Stimulated activated naive CD4-positive, alpha-beta T cell (primary cell): ENCODE measurements at regions not wholly inside any gene's neighbourhood (a gene's known extent, or its start where the extent isn't known, plus 50 kb on each side); places are given as distances from the start of the nearest gene placed in this dataset.

Source experiments
- DNase-seq, 6 experiments: peaks; one replicate each; lab custom pipeline; 2025; lab: John Stamatoyannopoulos, UW

DNA sequence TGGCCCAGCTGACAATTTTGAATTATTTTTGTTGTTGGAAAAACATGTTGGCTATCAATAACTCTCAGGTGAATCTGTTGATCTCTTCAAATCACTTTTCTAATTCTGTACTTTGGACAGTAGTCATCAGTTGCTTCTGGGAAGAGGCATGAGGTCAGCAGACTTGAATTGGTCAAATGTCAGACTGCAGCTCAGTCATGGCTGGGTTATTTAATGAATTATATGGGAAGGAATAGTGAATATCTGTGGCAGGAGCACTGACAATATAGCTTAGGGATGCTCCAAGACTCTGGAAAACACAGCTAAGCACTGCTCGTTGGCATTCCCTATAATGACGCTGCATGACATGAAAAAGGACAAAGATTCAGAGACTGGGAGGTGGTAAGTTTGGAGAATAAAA lies 98.8 kb upstream of the GAP43 start:
- DNase-seq: no peak

DNA sequence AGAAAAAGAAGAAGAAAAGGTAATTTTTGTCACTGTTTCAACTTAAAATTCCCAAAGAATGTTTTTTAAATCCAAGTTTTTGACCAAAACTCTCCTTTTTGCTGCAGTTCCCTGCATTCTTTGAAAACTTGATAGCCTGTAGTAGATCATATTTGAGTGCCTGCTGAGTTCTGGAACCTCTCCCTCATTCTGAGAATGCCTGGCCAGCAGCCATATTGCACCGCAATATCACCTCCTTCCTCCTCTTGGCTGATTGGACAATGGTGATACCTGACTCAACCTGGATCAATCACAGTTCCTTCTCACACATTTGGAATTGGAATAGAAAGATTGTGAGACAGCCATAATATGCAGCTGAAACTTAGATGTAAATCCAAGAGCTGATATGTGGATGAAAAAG lies 97.6 kb upstream of the GAP43 start:
- DNase-seq: no peak

DNA sequence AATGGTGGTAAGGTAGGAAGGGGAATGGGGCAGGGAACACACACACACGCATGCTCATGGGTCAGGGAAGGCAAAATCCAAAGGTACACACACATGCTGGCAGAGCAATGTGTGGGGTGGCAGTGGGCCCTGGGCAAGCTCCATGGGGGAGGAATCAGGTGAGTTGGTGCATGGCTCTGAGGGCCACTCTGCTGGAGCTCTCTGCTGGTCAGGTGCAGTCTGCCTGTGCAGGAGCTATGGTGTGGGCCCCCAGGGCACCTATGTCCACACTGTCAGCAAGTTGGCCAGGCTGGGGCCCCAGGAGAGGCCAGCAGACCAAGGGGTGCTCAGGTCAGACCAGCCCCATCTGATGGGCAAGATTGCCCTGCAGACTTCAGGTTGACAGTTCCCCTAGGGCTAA lies 90.1 kb upstream of the GAP43 start:
- no peak for DNase-seq

DNA sequence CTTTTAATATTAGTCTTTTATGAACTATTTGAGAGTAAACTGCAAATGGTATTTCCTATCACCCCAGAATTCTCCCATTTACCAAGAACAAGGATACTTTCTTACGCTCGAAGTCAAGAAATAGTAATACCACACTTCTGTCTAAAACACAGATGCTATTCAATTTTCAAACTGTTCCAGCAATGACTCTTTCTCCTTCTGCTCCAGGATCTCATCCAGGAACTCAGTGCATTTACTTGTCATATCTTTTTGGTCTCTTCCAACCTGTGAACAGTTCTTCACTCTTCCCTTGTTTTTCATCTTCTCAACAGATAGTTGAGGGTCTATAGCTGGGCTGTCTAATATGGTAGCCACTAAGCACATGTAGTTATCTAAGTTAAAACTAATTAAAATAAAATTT lies 87.1 kb upstream of the GAP43 start:
- DNase-seq: no peak

DNA sequence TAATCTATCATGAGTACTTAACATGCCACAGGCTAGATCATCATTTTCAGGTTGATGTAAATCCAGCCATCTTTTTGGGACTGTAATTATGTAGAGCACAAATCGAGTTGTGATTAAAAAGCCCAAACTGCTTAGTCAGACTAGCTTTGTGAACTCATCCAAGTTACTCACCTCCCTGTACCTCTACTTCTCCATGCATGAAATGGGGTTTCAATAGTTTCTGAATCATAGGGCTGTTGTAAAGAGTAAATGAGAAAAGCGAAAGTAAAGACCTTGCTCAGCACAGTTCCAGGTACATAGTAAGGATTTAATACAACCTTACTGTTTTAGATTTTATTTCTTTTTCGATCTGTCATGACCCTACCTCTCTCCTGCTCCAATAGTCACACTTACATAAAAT lies 85.6 kb upstream of the GAP43 start:
- no peak for DNase-seq

DNA sequence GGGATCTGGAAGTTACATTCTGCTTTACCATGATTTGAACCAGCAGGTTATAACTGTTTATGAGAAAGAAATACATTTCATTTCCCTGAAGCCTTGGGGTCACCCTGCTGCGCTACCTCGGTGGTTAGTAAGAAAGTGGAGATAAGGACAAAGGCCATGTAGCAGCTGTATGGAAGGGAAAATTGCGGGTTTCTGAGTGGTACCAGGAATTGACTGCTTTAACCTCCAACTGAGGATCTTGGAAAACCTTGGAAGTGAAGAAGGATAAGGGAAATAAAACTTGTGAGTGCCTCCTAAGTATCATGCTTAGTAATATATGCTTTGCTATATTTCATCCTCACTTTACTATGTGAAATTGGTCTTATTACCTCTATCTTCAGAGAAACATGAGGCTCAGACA lies 76.1 kb upstream of the GAP43 start:
- DNase-seq: no peak

DNA sequence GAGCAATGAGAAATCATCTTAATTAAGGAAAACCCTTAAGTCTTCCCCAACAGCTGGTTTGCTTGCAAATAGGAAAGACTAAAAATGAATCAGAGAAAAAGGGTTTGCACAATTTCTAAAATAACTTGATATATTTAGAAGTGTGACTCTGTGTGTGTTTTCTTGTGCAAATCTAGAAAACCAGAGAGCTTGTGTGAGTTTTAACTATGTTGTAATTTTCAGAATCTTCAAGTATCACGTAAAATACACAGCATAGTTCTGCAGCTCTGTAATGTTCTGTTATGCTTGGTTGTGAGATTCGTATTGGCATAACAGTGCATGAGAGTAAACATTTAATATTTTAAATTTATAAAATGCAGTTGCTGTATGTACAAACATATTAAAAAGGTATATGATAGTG lies 74.7 kb upstream of the GAP43 start:
- no peak for DNase-seq

DNA sequence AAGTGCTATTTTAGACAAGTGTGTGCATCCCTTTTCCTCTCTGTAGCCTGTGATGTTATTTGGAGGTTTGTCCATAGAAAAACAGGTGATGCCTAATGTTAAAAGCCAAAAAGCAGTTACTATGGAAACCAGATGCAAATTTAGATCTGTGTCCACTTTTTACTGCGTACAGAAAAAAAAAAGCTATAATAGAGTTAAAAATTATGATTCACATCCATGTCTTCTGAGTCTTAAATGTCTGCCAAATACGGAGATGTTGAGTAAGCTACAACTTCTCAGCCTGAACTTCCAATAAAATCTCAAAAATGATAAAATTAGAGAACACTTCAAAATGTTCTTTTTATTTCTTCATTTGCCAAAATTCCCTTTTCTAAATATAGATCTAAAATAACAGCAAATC lies 74.2 kb upstream of the GAP43 start:
- no peak for DNase-seq

DNA sequence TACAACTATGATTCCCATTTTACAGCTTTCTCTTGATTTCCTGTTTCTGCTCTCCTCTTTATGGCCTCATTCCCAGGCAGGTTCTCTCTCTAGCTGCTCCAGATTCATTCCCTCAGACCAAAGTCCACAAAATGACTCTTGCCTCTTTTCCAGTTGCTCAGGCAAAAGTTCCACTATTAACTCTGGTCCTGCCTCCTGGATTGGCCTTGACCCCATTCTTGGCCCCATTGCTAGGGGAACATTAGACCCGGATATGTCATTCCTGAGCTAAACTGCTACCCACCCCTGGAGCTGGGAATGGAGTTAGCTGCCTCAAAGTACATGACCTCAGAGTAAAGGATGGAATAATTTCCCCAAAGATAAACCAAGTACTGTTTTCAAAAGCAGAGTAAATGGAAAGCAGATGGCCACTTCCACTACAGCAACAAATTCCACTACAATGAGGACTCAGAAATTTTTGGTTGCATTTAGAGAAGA lies 73.0 kb upstream of the GAP43 start:
- no peak for DNase-seq

DNA sequence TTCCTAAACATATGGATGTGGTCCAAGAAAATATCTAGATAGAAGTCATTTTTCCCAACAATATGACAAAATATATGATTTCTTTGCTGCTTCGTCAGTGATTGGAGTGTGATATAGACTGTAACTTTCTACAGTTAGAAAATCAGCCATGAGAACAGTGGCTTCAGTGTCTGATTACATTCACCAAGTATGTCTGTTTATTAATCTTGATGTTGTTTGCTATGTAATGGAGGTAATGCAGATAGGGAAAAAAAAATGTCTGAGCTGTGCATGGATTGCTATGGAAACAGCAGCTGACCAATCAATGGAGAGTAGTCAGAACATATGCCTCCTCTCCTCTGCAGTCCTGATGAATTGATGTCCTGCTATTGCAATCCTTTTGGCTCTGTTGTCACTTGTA lies 72.3 kb upstream of the GAP43 start:
- DNase-seq: no peak

DNA sequence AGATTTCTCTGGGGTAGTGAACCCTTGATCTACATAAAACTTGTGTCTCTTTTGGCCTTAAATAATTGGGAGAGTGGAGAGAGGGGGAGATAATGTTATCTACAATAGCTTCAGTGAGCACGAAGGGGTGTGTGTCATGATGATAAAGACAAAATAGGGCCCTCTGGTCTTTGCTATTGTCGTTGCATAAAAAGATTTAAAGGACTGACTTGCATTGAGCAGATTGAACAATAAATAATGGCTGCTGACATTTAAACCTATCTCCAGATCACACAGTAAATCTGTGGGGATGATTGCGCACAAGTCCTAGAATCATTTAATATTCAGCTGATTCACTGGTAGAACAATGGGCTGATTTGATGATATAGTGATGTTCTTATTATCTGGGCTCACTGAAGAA lies 71.3 kb upstream of the GAP43 start:
- DNase-seq: no peak

DNA sequence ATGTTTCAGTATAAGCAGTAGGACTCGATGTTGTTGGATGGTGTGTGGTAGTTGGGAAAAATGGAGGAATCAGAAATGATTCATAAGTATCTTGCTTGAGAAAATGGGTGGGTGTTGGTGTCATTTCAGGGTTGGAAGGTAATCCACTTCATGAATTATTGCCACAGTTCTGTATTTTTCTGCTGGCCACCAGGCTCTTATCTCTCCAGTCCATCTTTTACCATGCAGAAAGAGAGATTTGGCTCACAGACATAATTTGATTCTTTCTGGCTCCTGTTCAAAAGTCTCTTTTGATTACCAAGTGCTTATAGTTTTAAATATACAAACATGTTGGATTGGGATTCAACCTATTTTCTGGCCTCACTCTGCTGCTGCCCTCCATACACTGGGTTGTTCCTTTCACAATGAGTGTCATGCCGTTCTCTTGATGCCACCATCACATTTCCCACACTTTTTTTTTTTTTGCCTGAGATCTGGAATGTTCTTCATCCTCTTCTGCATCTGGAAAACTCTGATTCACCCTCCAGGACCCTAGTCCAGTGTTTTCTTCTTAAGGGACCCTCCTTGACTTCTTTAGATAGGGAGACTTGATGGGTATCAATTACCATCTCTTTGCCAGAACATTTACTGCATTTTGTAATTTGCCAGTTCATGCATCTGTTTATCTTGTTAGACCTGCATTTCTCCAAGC lies 69.4 kb upstream of the GAP43 start:
- no peak for DNase-seq

DNA sequence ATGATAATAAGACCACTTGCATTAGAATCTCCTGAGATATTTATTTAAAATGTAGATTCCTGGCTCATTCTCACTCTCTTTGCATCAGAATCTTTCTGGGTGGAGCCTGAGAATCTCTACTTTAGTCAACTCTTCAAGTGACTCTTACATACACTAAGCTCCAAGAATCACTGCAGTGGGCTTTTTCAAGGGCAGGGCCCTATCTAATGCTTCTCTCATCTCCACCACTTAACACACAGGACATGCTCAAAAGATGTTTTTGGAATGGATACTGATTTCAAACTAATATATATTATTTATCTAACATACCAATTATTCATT lies 68.9 kb upstream of the GAP43 start:
- no peak for DNase-seq

DNA sequence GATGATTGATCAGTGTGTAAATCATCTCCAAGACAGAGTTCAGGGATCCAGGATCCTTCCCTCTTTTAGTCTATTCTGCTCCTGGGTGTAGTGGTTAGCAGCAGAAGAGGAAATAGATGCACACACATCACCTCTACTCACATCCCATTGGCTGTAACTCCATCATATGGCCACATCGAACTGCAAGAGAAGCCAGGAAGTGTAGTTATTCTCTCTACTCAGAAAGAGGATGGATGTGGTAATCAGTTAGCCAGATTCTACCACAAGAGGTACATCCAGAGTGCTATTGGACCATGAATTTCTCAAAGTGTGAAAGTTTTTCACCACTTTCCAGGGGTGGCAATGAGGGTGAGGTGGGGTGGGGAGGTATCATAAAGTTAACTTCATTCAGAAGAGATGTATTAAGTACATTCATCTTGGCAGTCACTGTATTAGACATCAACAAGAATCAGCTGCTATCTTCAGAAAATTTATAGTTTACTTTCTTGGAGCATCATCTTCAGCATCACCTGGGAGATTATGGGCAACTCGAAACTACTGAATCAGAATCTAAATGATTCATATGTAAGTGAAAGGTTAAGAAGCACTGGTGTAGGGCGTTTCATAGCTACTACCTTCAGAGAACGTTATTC lies 60.6 kb upstream of the GAP43 start:
- no peak for DNase-seq

DNA sequence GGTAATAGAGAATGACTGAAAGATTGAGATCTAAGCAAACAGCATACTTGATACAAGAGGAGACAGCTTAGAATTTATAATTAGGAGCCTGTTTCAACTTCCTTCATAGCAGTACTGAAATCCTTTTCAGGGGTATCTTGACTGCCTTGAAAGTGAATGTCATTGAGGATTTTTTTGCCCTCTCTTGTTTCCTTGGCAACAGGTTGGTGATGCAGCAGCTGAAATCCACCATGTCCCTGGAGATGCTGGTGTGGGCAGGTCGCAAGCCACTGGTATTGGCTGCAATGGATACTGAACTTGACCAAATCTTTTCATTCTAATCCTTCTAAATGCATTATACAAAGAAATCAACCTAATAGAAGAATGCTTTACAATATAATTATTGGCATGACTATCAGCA lies 59.3 kb upstream of the GAP43 start:
- DNase-seq: no peak

DNA sequence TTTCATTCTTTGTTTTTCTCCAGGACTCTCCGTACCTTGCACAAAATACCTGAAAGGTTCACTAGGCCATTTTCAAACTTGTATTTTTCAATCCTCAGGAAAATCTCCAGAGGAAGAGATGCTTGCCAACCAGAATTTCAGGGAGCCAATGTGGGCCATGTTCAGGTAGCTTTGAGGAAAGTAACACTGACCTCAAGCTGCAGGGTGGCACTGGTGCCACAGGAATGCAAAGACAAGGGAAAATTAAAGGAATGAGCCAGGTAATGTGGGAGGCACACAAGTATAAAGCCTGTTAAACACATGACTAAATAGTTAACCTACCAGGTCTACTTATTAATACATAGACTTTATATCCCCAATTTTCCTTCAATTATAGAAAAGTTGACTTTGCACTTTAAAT lies 51.9 kb upstream of the GAP43 start:
- DNase-seq: no peak
